B cell (primary cell): ENCODE measurements at regions not wholly inside any gene's neighbourhood (a gene's known extent, or its start where the extent isn't known, plus 50 kb on each side); places are given as distances from the start of the nearest gene placed in this dataset.

ENCODE experiments used
- EZH2 ChIP-seq: IDR thresholded peaks from 2 replicates; pipeline ENCODE4 v1.6.1; 2012; ENCODE audit warnings: borderline replicate concordance, low read depth, mild to moderate bottlenecking, moderate library complexity, low read length; ENCODE audit not compliant: insufficient read depth, poor library complexity, severe bottlenecking
- TF ChIP-seq, protein P1 (sequence below): fragments of 200-600 bp; IDR thresholded peaks from one replicate; pipeline ENCODE4 v1.8.0; 2022; ENCODE audit warnings: antibody characterized with exemption, mild to moderate bottlenecking

DNA sequence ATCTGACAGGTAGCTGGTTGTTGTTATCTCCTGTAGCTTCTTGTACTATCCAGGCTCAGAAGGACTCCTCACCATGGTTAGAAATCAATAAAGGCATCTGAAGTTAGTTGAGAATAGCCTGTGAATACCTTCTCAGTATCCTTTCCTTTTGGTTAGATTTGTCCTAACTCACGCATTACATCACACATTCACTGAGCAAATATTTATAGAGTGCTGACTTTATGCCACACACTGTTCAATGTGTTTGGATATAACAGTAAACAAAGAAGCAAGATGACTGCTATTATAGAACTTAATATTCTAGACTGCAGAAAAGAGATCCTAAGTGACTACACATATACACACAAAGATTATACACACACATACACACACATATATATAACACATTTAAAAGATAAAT is 889.9 kb upstream of the CHAC2 start:
- TF ChIP-seq, protein P1, sequence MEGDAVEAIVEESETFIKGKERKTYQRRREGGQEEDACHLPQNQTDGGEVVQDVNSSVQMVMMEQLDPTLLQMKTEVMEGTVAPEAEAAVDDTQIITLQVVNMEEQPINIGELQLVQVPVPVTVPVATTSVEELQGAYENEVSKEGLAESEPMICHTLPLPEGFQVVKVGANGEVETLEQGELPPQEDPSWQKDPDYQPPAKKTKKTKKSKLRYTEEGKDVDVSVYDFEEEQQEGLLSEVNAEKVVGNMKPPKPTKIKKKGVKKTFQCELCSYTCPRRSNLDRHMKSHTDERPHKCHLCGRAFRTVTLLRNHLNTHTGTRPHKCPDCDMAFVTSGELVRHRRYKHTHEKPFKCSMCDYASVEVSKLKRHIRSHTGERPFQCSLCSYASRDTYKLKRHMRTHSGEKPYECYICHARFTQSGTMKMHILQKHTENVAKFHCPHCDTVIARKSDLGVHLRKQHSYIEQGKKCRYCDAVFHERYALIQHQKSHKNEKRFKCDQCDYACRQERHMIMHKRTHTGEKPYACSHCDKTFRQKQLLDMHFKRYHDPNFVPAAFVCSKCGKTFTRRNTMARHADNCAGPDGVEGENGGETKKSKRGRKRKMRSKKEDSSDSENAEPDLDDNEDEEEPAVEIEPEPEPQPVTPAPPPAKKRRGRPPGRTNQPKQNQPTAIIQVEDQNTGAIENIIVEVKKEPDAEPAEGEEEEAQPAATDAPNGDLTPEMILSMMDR: no peak
- TF ChIP-seq EZH2: no peak
